Epithelial cell of proximal tubule (primary cell): ENCODE measurements at regions not wholly inside any gene's neighbourhood (a gene's known extent, or its start where the extent isn't known, plus 50 kb on each side); places are given as distances from the start of the nearest gene placed in this dataset.
A peak's percentile ranks its signal among the peaks of the same experiment; 100 is the strongest.

Source experiments
- DNase-seq: peaks from one replicate; pipeline ENCODE4 v3.0.0-alpha.2; 2011; ENCODE audit warnings: low read depth
- H3K4me3 ChIP-seq: 2 replicates; pipeline ENCODE4 v1.5.1; 2011; ENCODE audit warnings: low read depth, mild to moderate bottlenecking, low read length
- CTCF ChIP-seq: conservative IDR thresholded peaks from 2 replicates; pipeline ENCODE4 v1.5.1; 2012; ENCODE audit warnings: low read depth, mild to moderate bottlenecking, low read length

- TF ChIP-seq CTCF: no peak
- no peak for DNase-seq
- H3K4me3 ChIP-seq: no peak overlapping the region
These were observed 81.7 kb downstream of the GPR85 start for GRCh38 chr7:113004726-113005454.

GRCh38 chr7:113000316-113001020 lies 86.2 kb downstream of the GPR85 start:
- TF ChIP-seq CTCF: no peak
- no peak for DNase-seq
- H3K4me3 ChIP-seq: no peak overlapping the region

- no peak overlapping the region for H3K4me3 ChIP-seq
- DNase-seq: no peak
- no peak for TF ChIP-seq CTCF
These were observed 88.8 kb downstream of the GPR85 start for GRCh38 chr7:112997831-112998230.

GRCh38 chr7:112996331-112996871 lies 90.2 kb downstream of the GPR85 start:
- TF ChIP-seq CTCF: no peak
- no peak overlapping the region for H3K4me3 ChIP-seq
- no peak for DNase-seq

- DNase-seq: peak; percentile 20
- H3K4me3 ChIP-seq: no peak overlapping the region
- TF ChIP-seq CTCF: no peak
These were observed 91.4 kb downstream of the GPR85 start for GRCh38 chr7:112995059-112995824.

GRCh38 chr7:112994656-112995055 lies 92.0 kb downstream of the GPR85 start:
- H3K4me3 ChIP-seq: no peak overlapping the region
- no peak for DNase-seq
- TF ChIP-seq CTCF: no peak
